NB4 (cell line): ENCODE measurements at regions not wholly inside any gene's neighbourhood (a gene's known extent, or its start where the extent isn't known, plus 50 kb on each side); places are given as distances from the start of the nearest gene placed in this dataset.

Experiments used
- CTCF ChIP-seq: IDR thresholded peaks from one replicate; pipeline ENCODE4 v1.5.1; 2012; ENCODE audit warnings: low read depth, low read length
- POLR2A ChIP-seq: IDR thresholded peaks from 2 replicates; pipeline ENCODE4 v1.6.1; 2011; ENCODE audit warnings: mild to moderate bottlenecking; ENCODE audit not compliant: insufficient read length; ENCODE audit errors: extremely low read depth

DNA sequence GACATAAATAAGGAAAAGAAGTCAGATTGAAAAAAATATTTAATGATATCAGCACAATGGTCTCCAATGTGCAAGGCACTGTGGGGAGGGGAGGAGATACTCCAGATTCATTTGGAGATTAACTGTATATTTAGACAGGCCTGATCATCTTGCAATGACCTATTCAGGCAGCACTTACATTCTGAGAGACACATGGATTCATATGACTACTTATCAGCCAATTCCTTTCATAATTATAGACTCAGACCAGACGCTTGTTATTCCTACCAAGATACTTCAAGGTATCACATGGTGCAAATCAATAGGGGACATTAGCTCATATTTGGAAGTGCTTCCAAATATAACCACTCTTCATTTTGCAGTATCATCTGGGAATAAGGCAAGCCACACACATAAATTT lies 153.5 kb upstream of the TARS1 start:
- TF ChIP-seq CTCF, result no peak
- no peak for TF ChIP-seq POLR2A
